HG02870 (cell line): ENCODE measurements at regions not wholly inside any gene's neighbourhood (a gene's known extent, or its start where the extent isn't known, plus 50 kb on each side); places are given as distances from the start of the nearest gene placed in this dataset.

Experiments used
- ATAC-seq: cut with Tn5 transposase; IDR thresholded peaks from one replicate; pipeline ENCODE4 v1.9.1; 2021; ENCODE audit warnings: mild to moderate bottlenecking, moderate library complexity; ENCODE audit not compliant: unreplicated experiment

DNA sequence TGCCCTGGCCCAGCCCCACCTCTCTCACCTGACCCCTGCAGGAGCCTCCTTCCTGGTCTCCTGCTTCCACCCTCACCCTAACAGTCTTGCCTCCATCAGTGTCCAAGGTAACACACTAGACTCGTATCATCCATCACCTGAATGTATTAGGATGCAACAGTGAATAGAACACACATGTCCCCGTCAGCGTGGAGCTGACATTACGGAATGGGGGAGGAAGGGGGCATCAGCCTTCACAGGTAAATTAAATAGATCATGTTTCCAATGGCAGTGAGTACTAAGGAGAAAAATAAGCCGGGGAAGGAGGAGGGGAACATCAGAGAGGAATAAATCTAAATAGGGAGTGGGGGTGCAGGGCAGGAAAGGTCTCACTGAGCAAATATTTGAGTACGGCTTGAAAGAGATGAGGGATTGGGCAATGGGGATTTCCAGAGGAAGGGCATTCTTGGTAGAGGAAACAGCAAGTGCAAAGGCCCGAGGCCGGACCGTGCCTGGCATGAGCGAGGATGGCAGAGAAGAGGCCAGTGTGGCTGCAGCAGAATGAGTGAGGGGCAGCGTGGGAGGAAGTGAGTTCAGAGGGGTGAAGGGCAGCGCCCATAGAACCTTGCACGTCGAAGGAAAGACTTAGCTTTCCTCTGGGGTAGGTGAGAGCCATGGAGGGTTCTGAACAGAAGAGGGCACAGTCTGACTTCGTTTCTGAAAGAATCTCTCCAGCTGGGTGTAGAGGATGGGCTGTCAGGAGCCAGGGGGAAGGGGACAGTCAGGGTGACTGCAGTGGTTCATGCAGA is 110.1 kb upstream of the PTPN1 start:
- no peak for ATAC-seq

DNA sequence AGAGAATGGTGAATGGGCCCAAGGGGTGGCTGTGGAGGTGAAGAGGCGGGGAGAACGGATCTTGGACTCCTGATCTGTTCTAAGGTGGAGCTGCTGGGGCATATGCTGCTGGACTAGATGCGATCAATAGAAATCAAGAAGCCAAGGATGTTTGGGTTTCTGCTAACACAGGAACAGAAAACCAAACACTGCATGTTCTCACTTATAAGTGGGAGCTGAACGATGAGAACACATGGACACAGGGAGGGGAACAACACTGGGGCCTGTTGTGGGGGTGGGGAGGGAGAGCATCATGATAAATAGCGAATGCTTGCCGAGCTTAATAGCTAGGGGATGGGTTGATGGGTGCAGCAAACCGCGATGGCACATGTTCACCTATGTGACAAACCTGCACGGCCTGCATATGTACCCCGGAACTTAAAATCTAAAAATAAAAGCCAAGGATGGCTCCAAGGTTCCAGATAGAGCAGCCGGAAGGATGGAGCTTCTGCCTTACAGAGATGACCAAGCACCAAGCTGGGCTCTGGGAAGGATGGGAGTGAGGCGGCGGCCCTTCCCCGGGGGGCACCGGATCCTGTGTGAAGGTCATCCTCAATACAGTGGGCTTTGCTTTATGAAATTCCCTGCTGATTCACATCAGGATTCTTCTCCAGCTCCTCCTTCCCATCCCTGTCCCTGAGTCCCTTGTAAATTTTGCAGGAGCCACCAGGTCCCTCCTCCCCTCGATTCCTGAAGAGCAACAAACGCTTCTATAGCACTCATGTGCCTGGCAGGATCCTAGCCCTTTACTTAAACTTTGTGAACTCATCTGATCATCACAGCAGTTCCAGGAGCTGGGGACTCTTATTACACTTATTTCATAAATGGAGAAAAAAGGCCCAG is 109.2 kb upstream of the PTPN1 start:
- no peak for ATAC-seq

DNA sequence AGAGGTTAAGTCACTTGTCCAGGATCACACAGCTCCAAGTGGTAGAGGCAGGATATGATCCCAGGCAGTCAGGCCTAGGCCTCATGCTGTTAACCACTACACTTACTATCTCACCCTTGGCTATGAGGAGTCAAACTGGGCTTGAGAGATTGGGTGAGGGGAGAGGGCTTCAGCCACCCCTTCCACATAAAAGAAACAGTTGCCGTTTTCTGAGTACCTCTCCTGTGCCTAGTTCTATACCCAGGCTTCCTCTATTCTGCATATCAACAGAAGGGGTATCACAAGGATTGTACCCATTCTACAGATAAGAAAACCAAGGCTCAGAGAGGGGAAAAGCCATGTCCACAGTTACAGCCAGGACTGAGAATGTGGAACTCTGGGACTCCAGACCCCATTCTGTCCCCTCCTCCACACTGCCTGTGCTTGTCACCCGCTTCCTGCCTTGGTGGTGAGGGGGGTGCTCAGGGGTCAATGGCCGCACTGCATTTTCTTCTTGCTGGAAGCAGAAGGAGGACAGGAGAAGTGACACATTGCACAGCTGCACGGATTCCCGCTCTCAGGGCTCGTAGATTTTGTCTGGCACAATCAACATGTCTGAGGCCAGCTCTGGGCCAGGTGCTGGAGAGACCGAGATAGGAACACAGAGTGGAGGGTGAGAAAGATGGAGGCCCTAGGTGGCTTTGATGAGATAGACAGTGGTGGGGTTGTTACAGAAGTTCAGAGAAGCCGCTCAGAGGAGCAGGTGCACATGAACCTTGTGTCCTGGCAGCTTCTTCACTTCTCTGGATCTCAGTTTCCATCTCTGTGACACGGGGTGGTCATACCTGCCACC is 108.4 kb upstream of the PTPN1 start:
- ATAC-seq, result no peak

DNA sequence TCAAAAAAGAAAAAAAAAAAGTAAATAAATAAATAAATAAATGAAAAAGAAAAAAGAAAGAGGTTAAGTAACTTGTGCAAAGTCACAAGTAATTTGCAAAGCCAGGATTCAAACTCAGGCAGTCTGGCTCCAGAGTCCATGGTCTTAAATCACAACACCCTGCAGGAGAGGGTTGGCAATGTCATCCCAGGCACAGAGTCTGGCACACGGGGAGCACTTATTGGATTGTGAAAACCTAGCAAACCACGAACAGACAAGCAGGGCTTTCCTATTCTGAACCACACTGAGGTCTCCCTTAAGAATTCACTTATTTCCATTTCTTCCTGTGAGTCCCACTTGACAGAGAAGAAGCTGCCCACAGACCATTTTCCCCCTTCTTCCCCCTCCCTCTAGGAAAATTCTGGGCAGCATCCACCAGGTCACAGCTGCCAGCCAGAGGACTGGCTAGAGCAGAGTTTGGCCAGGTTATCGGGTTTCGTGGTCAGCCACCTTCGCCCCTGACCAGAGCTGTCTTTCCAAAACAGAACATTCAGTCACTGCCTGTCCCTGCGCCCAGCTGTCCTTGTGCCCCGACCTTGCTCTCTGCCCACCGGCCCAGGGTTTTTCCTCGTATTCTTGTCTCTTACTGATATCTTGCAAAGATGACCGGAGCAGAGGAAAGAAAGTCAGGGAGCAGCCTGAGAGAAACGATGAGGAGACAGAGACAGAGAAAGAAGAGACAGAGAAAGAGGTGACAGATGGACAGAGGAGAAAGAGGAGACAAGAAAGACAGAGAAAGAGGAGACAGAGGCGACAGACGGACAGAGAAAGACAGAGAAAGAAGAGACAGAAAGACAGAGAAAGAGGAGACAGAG is 106.4 kb upstream of the PTPN1 start:
- no peak for ATAC-seq

DNA sequence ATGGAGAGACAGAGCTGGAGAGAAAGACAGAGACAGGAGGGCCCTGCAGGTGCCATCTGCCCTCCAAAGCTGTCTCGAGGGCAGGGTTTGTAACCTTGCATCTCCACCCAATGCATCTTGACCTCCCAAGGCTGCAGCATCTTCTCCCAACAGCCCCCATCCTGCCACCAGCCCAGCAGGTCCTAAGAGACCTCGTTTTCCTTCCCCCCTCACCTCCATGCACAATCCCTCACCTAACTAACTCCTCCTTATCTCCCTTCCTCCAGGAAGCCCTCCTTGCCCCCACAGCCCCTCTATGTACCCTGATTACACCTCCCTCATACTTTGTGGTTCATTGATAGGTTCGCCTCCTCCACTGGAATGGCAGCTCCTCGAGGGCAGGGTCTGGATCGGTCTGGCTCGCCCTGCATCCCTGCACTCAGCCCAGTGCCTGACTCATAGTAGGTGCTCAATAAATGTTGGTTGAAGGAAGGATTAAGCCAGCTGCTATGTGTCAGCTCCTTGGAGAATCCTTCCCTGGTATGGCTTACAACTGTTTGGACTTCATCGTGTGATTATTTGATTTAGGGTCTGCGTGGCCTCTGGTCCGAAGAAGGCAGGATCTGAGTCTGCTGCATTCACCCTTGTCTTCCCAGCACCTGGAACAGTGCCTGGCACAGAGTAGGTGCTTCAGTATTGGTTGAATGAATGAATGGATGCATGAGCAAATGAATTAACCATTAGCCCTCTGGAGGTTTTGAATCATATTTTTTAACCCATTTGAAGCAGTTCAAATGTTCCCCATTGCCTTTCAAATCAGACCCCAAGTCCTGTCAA is 105.6 kb upstream of the PTPN1 start:
- no peak for ATAC-seq

DNA sequence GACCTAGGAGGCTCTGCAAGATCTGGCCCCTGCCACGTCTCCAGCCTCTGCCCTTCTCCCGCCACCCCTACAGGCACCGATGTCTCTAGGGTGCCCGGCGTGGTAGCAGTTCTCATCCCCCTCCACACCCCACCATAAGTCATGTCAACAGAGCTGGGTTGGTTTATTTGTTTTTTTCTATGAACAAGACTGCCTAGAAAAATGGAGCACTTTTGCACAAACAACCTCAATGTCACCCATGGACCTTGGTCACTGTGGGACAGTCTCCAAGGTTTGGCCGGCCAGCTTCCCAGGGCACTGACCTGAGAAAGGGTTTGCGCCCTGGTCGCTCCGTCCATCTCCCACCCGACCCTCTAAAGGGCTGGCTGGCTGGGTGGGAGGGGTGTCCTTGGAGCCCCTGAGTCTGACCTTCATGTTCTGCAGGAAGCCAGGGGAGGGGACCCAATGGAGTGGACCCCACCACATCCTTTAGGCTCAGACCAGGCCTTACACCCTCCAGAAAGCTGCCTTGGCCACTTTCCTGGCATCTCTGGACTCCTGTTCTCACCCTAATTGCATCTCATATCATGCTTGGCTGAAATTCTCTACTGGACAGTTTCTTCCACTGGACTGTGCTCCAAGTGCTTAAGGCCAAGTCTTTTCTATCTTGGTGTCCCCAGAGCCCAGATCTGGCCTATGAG is 104.8 kb upstream of the PTPN1 start:
- no peak for ATAC-seq

DNA sequence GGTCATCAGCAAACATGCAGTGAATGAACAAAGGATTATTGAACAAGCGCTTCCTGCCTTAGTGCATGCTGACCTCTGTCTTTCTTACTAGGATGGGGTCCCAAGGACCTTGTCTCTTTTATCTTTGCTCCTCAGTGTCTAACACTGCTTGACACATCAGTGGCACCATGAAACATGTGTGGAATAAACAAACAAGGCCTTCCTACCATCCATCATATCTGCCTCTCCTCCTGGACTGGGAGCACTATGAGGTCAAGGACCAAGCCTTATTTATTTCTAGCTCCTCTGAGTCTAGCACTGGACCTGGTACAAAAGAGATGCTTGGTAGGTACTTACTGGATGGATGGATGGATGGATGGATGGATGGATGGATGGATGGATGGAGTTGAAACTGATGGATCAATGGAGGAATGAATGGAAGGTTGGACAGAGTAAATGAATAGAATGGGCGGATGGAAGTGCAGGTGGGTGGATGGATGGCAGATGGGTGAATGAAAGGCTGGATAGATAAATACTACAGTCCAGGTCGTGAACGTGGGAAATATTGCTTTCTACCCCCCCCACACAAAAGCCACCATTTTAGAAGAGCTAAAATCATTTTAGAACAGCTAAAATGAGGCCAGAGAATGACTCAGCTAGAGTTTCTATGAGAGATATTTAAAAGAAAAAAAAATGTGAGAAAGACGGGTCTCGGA is 104.1 kb upstream of the PTPN1 start:
- no peak for ATAC-seq

DNA sequence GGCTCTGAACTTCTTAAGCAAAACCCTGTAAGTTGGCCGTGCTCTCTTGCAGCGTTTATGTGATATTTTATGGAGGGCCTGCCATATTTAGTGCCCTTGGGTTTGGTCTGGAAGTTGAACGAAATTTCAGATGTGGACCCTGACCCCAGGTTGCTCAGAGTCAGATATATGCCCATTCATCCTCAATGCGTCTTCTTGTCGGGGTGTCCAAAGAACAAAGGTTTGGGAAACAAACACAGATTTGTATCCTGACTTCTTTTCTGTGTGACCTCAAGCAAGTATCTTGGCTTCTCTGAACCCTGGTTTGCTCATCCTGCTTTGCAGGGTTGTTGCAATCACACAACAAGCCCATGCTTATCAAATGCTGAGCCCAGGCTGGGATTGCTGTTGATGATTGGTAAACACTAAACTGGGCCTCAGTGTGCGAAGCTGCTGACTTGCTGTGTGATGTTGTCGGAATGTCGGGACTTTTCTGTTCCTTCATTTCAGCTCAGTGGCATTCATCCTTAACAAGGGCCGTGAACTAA is 103.5 kb upstream of the PTPN1 start:
- no peak for ATAC-seq

DNA sequence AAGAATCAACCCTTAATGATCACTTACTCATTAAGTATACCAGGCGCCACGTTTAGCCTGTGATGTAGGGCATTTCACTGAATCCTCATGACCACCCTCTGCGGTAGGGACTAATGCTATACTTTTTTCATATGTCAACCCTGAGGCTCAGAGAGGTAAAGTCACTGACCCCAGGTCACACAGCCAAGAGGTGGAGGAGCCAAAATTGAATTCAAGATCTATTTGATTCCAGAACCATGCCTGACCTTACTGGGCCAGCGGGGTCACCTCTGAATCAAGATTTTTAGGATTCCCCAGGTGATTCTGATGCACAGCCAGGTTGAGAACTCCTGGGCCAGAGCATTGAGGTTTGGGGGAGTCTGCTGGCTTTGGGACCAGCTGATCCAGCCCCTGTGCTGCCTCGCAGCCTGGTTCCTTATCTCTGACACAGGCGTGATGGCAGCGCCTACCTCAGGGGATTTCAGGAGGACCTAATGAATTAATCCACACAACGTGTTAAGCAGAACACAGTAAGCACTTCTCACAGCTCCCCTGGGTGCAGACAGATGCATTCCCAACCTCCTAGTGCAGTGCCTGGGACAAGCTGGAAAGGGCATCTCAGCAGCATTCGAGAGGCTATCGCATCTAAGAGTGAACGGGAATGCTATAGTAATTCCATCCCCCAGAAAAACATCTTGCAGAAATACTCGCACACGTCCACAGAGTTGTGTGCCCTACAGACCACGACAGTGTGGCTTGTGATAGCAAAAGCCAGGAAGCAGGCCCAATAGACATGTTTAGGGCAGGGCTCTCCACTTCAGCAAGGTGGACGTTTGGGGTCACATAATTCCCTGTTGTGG is 101.4 kb upstream of the PTPN1 start:
- no peak for ATAC-seq

DNA sequence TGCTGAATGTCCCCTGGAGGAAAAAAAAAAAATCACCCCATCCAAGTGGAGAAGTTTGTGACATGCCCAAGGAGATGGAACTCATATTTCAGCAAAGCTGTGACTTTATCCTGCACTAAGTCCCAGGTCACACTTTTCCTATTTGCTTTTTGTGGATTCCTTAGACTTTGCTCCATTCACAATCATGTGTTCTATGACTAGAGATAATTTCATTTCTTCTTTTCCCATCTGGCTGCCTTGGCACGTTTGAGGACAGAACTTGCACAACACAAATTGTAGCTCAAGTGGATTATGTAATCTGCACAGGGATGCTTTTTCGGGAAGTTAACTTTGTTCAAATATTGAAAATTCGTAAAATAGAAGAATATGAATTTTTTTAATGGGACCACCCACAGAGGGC is 100.7 kb upstream of the PTPN1 start:
- no peak for ATAC-seq

DNA sequence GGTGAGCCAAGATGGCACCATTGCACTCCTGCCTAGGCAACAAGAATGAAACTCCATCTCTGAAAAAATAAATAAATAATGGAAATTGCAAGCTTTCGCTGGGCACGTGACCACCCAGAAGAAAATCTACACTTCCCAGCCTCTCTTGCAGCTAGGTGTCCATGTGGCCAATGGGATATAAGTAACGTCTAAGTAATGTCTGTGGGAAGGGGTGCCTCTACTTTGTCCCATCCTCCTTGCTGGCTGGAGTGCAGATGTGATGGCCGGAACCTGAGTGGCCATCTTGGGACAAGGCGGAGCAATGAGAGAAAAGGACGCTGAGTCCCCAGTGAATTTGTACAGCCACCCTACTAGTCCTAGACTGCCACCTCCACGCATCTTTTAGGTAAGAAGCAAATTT is 99.8 kb upstream of the PTPN1 start:
- no peak for ATAC-seq

DNA sequence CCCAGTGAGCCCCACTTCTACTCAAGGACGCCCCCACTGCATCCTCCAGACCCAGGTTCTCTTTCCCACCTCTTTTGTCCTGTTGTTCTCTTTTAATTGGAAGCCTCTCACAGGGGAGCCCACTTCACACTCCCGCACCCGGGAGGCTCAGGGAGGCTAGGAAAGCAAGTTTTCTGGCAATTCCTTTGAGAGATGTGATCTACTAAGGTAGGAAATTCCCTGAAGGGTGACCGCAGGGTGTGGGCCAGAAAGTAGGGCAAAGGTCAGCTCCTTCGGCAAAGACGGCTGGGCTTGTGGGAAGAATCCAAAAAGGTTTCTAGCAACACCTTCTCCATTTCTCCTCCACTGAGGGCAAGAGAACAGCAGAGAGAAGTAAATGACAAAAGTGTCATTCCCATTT is 98.1 kb upstream of the PTPN1 start:
- no peak for ATAC-seq

DNA sequence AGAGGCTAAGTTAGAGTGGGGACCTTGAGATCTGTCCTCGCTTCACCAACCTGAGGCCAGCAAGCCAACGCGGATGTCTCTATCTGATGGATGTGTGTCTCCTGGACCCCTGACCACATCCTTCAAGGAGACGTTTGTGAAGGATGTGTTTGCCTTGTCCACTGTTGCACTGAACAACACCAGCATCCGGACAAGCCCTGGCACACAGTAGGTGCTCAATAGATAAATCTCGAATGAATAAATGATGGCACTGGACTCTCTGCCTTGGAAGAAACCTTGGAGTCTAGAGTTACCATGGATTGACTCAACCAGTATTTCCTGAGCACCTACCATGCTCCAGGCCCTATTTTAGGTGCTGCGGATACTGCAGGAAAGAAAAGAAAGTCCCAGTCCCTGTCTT is 97.7 kb upstream of the PTPN1 start:
- ATAC-seq, result no peak

DNA sequence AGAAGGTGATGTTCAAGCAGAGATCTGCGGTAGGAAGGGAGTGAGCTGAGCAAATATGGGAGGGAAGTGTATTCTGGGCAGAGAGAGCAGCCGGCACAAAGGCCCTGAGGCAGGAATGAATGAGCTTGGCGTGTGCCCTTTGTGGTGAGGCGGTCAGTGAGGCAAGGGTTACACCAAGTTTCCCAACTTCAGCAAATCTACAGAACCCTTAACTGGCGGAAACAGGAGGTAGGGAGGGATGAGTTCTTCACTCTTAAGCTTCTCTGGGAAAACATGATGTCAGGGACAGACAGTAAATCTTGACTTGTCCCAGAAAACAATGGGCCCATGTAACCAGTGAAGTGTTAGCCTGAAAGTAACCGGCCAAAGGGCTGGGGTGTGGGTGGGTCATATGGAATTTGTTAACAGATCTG is 97.1 kb upstream of the PTPN1 start:
- no peak for ATAC-seq

DNA sequence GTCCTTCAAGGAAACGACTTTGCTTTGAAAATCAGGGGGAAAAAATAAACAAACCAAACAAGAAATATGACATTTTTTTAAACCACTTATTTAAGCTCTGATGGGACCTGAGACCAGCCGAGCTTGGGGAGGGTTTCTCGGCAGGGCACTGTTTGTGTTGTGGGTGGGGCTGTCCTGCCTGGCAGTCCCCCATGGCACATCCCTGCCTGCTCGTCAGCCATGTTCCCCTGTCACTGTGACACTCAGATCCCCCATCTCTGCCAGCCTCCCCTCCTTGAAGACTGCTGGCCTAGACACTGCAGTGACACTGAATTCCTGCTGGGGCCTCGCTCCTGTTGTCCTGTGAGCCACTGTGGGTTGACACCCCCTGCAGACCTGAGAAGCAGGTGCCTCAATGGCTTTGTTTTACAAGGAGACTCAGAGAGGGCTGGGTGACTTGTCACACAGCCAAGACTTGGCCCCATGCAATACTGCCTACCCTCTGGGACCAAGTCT is 95.1 kb upstream of the PTPN1 start:
- no peak for ATAC-seq

DNA sequence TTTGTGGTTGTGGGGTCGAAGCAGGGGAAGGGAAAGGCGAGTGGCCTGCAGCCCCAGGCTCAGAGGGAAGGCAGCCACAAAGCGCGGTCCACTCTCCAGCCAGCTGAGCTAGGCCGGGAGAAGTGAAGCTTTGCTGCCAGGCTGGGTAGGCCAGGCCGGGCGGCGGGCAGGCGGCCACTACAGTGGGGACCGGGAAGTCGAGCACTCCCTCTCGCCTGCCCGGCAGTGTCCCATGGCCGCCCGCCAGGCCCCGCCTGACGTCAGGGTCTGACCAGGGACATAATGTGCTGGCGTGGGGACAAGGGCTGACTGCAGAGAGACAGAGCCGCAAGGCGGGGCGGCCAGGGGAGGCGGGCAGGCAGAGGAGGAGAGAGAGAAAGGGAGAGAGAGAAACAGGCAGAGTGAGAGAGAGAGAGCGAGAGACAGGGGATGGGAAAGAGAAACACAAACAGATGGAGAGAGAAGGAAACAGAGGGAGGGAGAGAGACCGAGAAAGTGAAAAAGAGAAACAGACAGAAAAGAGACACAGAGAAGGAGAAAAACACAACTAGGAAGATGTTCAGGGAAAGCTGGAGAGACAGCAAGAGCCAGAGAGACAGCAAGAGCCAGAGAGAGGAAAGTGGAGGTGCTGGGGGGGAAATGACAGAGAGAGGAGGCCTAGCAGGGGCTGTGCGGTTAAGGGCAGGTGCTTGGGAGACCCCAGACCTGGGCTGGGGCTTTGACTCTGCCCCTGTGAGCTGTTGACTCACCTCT is 94.5 kb upstream of the PTPN1 start:
- no peak for ATAC-seq
